ENCODE measurements at regions not wholly inside any gene's neighbourhood (a gene's known extent, or its start where the extent isn't known, plus 50 kb on each side); places are given as distances from the start of the nearest gene placed in this dataset.

- Histone ChIP-seq H3K36me3 (ENCODE audit: insufficient read depth, low read length) (no peaks in the 10 kb centered on the region), H3K79me2 (replicated peaks; ENCODE audit: insufficient read depth, low read length) (no peaks in the 10 kb centered on the region), H3K4me3 (ENCODE audit: low read length) (no peak overlapping the region), H3K9me2 (ENCODE audit: insufficient read depth, low read length) (no peaks in the 10 kb centered on the region), H3K27me3 (ENCODE audit: insufficient read depth, low read depth, low read length) (no peaks in the 10 kb centered on the region), H2AFZ (ENCODE audit: low read depth, low read length) (no peak overlapping the region), H3K4me2 (ENCODE audit: low read length) (no peak overlapping the region), H3F3A (ENCODE audit: insufficient read depth, low read length, poor library complexity, severe bottlenecking) (no peaks in the 10 kb centered on the region), H4K20me1 (ENCODE audit: insufficient read depth) (no peaks in the 10 kb centered on the region), H3K27ac (ENCODE audit: low read length) (no peak overlapping the region), H3K9ac (ENCODE audit: low read length) (no peak overlapping the region), H3K9me3 (ENCODE audit: low read length) (peaks cover 7% of the 10 kb centered on the region)
- TF ChIP-seq CTCF (IDR thresholded peaks at IDR 0.05; ENCODE audit: poor library complexity, severe bottlenecking): no peak
- TF ChIP-seq POLR2AphosphoS5 (IDR thresholded peaks at IDR 0.05): no peak
- TF ChIP-seq MXI1 (conservative IDR thresholded peaks at IDR 0.05; ENCODE audit: poor library complexity, severe bottlenecking): no peak
- TF ChIP-seq EP300 (conservative IDR thresholded peaks at IDR 0.05; ENCODE audit: poor library complexity, severe bottlenecking): no peak
- no peak for TF ChIP-seq TAF1 (IDR thresholded peaks at IDR 0.05; ENCODE audit: low read depth)
- no peak for TF ChIP-seq EZH2 (IDR thresholded peaks at IDR 0.05; ENCODE audit: borderline replicate concordance, insufficient read depth, low read length, poor library complexity, severe bottlenecking)
- TF ChIP-seq SMC3 (conservative IDR thresholded peaks at IDR 0.05; ENCODE audit: poor library complexity): no peak
- no peak for TF ChIP-seq RAD21 (conservative IDR thresholded peaks at IDR 0.05)
- TF ChIP-seq REST (IDR thresholded peaks at IDR 0.05; ENCODE audit: borderline replicate concordance): no peak
Measured at GRCh38 chr13:102983496-102983895, 82.7 kb downstream of the SLC10A2 start.

- Histone ChIP-seq H3K27ac (ENCODE audit: low read length) (no peak overlapping the region), H3K4me2 (ENCODE audit: low read length) (no peak overlapping the region), H3K4me3 (ENCODE audit: low read length) (no peak overlapping the region), H3K79me2 (replicated peaks; ENCODE audit: insufficient read depth, low read length) (peaks cover 4% of the 10 kb centered on the region), H2AFZ (ENCODE audit: low read depth, low read length) (no peak overlapping the region), H3F3A (ENCODE audit: insufficient read depth, low read length, poor library complexity, severe bottlenecking) (no peaks in the 10 kb centered on the region), H3K9me3 (ENCODE audit: low read length) (no peaks in the 10 kb centered on the region), H3K9me2 (ENCODE audit: insufficient read depth, low read length) (no peaks in the 10 kb centered on the region), H3K27me3 (ENCODE audit: insufficient read depth, low read depth, low read length) (no peaks in the 10 kb centered on the region), H3K9ac (ENCODE audit: low read length) (no peak overlapping the region), H3K36me3 (ENCODE audit: insufficient read depth, low read length) (no peaks in the 10 kb centered on the region), H4K20me1 (ENCODE audit: insufficient read depth) (no peaks in the 10 kb centered on the region)
- TF ChIP-seq POLR2AphosphoS5 (IDR thresholded peaks at IDR 0.05) (no peak), TAF1 (IDR thresholded peaks at IDR 0.05; ENCODE audit: low read depth) (no peak), SMC3 (conservative IDR thresholded peaks at IDR 0.05; ENCODE audit: poor library complexity) (no peak), EZH2 (IDR thresholded peaks at IDR 0.05; ENCODE audit: borderline replicate concordance, insufficient read depth, low read length, poor library complexity, severe bottlenecking) (no peak), MXI1 (conservative IDR thresholded peaks at IDR 0.05; ENCODE audit: poor library complexity, severe bottlenecking) (no peak), RAD21 (conservative IDR thresholded peaks at IDR 0.05) (no peak), EP300 (conservative IDR thresholded peaks at IDR 0.05; ENCODE audit: poor library complexity, severe bottlenecking) (no peak), REST (IDR thresholded peaks at IDR 0.05; ENCODE audit: borderline replicate concordance) (no peak), CTCF (IDR thresholded peaks at IDR 0.05; ENCODE audit: poor library complexity, severe bottlenecking) (no peak)
Measured at GRCh38 chr13:102980331-102980982, 85.8 kb downstream of the SLC10A2 start.
